ENCODE measurements at regions not wholly inside any gene's neighbourhood (a gene's known extent, or its start where the extent isn't known, plus 50 kb on each side); places are given as distances from the start of the nearest gene placed in this dataset.

GRCh38 chr3:145384307-145384706 lies 776.7 kb downstream of the PLOD2 start:
- DNase-seq (ENCODE audit: low spot score) (no peak), ATAC-seq (no peak)

GRCh38 chr3:145387211-145387610 lies 773.8 kb downstream of the PLOD2 start:
- Histone ChIP-seq H3K79me2 (replicated peaks; ENCODE audit: insufficient read depth) (no peaks in the 10 kb centered on the region), H3K4me1 (ENCODE audit: insufficient read depth) (no peaks in the 10 kb centered on the region), H3K9me2 (ENCODE audit: insufficient read depth) (no peaks in the 10 kb centered on the region), H3K4me2 (no peak overlapping the region), H3F3A (replicated peaks; ENCODE audit: low read depth) (no peaks in the 10 kb centered on the region), H3K36me3 (ENCODE audit: insufficient read depth) (peaks cover 6% of the 10 kb centered on the region; the same call in 1 of the 2 replicates), H4K20me1 (replicated peaks; ENCODE audit: insufficient read depth) (no peaks in the 10 kb centered on the region), H3K27me3 (ENCODE audit: insufficient read depth) (no peaks in the 10 kb centered on the region), H3K27ac (ENCODE audit: low read depth) (no peak overlapping the region), H3K4me3 (no peak overlapping the region), H2AFZ (no peak overlapping the region)
- Mint-ChIP-seq H3K27me3 (ENCODE audit: insufficient read depth, low read depth, poor library complexity) (no peaks in the 10 kb centered on the region), H3K36me3 (ENCODE audit: low read depth) (peaks cover 16% of the 10 kb centered on the region; the same call in 2 of the 3 replicates), H3K4me3 (no peak overlapping the region), H3K27ac (no peak overlapping the region), H3K9me3 (peaks cover 20% of the 10 kb centered on the region; the same call in 2 of the 3 replicates), H3K4me1 (no peaks in the 10 kb centered on the region)
- ATAC-seq (no peak), DNase-seq (ENCODE audit: low spot score) (no peak)
- no peak for TF ChIP-seq ZNF114 (CRISPR knock-in tag; IDR thresholded peaks at IDR 0.05)
- no peak for TF ChIP-seq STAT1 (IDR thresholded peaks at IDR 0.05; ENCODE audit: unreplicated experiment)
- TF ChIP-seq REST (IDR thresholded peaks at IDR 0.05; ENCODE audit: unreplicated experiment): no peak
- TF ChIP-seq POLR2AphosphoS5 (IDR thresholded peaks at IDR 0.05; ENCODE audit: low read depth): no peak
- TF ChIP-seq ZNF331 (CRISPR knock-in tag; IDR thresholded peaks at IDR 0.05; ENCODE audit: low read depth): no peak
- TF ChIP-seq JUNB (IDR thresholded peaks at IDR 0.05; ENCODE audit: unreplicated experiment): no peak

More at GRCh38 chr3:145384307-145384706, 776.7 kb downstream of the PLOD2 start:
- H3F3A ChIP-seq (replicated peaks; ENCODE audit: low read depth): no peaks in the 10 kb centered on the region
- no peaks in the 10 kb centered on the region for H3K4me1 ChIP-seq (ENCODE audit: insufficient read depth)
- TF ChIP-seq CREB1 (CRISPR knock-in tag; IDR thresholded peaks at IDR 0.05; ENCODE audit: low read depth): no peak
- Mint-ChIP-seq H3K36me3 (ENCODE audit: low read depth) (peaks cover 11% of the 10 kb centered on the region; the same call in 2 of the 3 replicates), H3K4me1 (no peaks in the 10 kb centered on the region), H3K27me3 (ENCODE audit: insufficient read depth, low read depth, poor library complexity) (no peaks in the 10 kb centered on the region), H3K4me3 (no peak overlapping the region), H3K27ac (no peak overlapping the region), H3K9me3 (peaks cover 13% of the 10 kb centered on the region; the same call in 2 of the 3 replicates)
- H3K4me3 ChIP-seq: no peak overlapping the region
- H2AFZ ChIP-seq: no peak overlapping the region
- H3K27me3 ChIP-seq (ENCODE audit: insufficient read depth): no peaks in the 10 kb centered on the region
- H3K9me2 ChIP-seq (ENCODE audit: insufficient read depth): no peaks in the 10 kb centered on the region
- H3K36me3 ChIP-seq (ENCODE audit: insufficient read depth): peaks cover 2% of the 10 kb centered on the region; the same call in 1 of the 2 replicates
- H3K4me2 ChIP-seq: no peak overlapping the region
- H3K27ac ChIP-seq (ENCODE audit: low read depth): no peak overlapping the region
- no peaks in the 10 kb centered on the region for H4K20me1 ChIP-seq (replicated peaks; ENCODE audit: insufficient read depth)
- no peaks in the 10 kb centered on the region for H3K79me2 ChIP-seq (replicated peaks; ENCODE audit: insufficient read depth)

- no peak overlapping the region for H3K4me3 ChIP-seq
- ATAC-seq (no peak), DNase-seq (ENCODE audit: low spot score) (no peak)
- H2AFZ ChIP-seq: no peak overlapping the region
- no peak overlapping the region for H3K27ac ChIP-seq (ENCODE audit: low read depth)
- Mint-ChIP-seq H3K27me3 (ENCODE audit: insufficient read depth, low read depth, poor library complexity) (no peaks in the 10 kb centered on the region), H3K9me3 (no peaks in the 10 kb centered on the region), H3K27ac (no peak overlapping the region), H3K4me1 (no peaks in the 10 kb centered on the region), H3K4me3 (no peak overlapping the region), H3K36me3 (ENCODE audit: low read depth) (no peaks in the 10 kb centered on the region)
- no peaks in the 10 kb centered on the region for H3K4me1 ChIP-seq (ENCODE audit: insufficient read depth)
- no peaks in the 10 kb centered on the region for H3F3A ChIP-seq (replicated peaks; ENCODE audit: low read depth)
- H3K79me2 ChIP-seq (replicated peaks; ENCODE audit: insufficient read depth): no peaks in the 10 kb centered on the region
- H3K27me3 ChIP-seq (ENCODE audit: insufficient read depth): no peaks in the 10 kb centered on the region
- H3K36me3 ChIP-seq (ENCODE audit: insufficient read depth): no peaks in the 10 kb centered on the region
- no peaks in the 10 kb centered on the region for H4K20me1 ChIP-seq (replicated peaks; ENCODE audit: insufficient read depth)
- no peaks in the 10 kb centered on the region for H3K9me2 ChIP-seq (ENCODE audit: insufficient read depth)
- no peak overlapping the region for H3K4me2 ChIP-seq
- TF ChIP-seq ZNF462 (CRISPR knock-in tag; IDR thresholded peaks at IDR 0.05) (no peak), ZNF114 (CRISPR knock-in tag; IDR thresholded peaks at IDR 0.05) (no peak)
These were observed 765.6 kb downstream of the PLOD2 start for GRCh38 chr3:145395421-145395820.
